ENCODE measurements at regions not wholly inside any gene's neighbourhood (a gene's known extent, or its start where the extent isn't known, plus 50 kb on each side); places are given as distances from the start of the nearest gene placed in this dataset.
A peak's percentile ranks its signal among the peaks of the same experiment; 100 is the strongest.
"Not testable (repeated sequence)": the region's sequence is repeated elsewhere in the genome, so short reads cannot be mapped to it uniquely, and the experiment has no call there.

DNA sequence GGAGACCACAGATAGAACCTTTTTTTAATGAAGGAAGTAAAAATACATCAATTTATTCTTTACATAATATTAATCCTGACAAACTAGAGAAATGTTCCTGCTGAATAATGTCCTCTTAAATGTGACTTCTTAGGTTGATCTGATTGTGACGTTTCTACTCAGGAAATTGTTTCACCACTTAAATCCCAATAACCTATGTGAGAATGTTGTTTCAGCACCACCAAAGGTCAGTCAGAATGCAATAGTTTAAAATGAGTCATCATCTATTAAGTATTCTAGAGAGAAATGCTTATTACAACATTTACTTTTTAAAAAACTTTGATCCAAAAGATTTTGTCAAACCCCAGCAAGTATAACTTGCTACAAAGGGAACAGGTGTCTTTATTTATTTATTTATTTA is 155.4 kb upstream of the CACNA2D1 start:
- SMC1A ChIA-PET (ENCODE audit: uncharacterized antibody, unreplicated experiment), result interaction anchor here (1.1 kb wide), 1 partner anchor 89 kb away, joined by 3 read pairs; no protein-coding TSS in a partner anchor
- H4K20me1 ChIP-seq (ENCODE audit: control insufficient read depth, insufficient read depth), result no peaks in the 10 kb centered on the region
- RAD21 ChIA-PET (ENCODE audit: unreplicated experiment), result no interaction called here
- 5% methylated on average over 1 of the region's 1 CpG for WGBS (ENCODE audit: insufficient coverage, insufficient replicate concordance, low lambda C conversion rate, missing lambda C conversion rate)
- intact Hi-C loops (cut with micrococcal nuclease; ENCODE audit: unreplicated experiment) (no loop called here), in situ Hi-C loops (cut with MboI) (no loop called here)
- CTCF ChIA-PET, result no interaction called here
- TF ChIP-seq, protein P1, sequence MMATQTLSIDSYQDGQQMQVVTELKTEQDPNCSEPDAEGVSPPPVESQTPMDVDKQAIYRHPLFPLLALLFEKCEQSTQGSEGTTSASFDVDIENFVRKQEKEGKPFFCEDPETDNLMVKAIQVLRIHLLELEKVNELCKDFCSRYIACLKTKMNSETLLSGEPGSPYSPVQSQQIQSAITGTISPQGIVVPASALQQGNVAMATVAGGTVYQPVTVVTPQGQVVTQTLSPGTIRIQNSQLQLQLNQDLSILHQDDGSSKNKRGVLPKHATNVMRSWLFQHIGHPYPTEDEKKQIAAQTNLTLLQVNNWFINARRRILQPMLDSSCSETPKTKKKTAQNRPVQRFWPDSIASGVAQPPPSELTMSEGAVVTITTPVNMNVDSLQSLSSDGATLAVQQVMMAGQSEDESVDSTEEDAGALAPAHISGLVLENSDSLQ (IDR thresholded peaks at IDR 0.05), result peak; percentile 1
- TF ChIP-seq TCF12 (IDR thresholded peaks at IDR 0.05; ENCODE audit: low read depth, low read length), result no peak
- peak; percentile 49; the same call in 2 of the 3 replicates for ATAC-seq
- no peaks in the 10 kb centered on the region for H3K9me3 ChIP-seq (replicated peaks; ENCODE audit: control insufficient read depth, insufficient read depth, low read length)
- FAIRE-seq, result no peak
- no peak overlapping the region for H3K27ac ChIP-seq (ENCODE audit: control insufficient read depth, insufficient read depth)
- H3K4me2 ChIP-seq (ENCODE audit: control insufficient read depth, insufficient read depth), result no peak overlapping the region
- H3K4me1 ChIP-seq (ENCODE audit: control insufficient read depth, insufficient read depth, low read length), result no peaks in the 10 kb centered on the region
- no peak for DNase-seq (ENCODE audit: low read depth, low spot score)
- H3K79me2 ChIP-seq (ENCODE audit: control insufficient read depth, insufficient read depth, low read length), result no peaks in the 10 kb centered on the region
- H3K36me3 ChIP-seq (ENCODE audit: control insufficient read depth in 2 of 2, insufficient read depth in 2 of 2, low read length in 1 of 2), result no peaks in the 10 kb centered on the region
- no peak overlapping the region for H2AFZ ChIP-seq (ENCODE audit: control insufficient read depth, low read depth, low read length)
- no peak overlapping the region for H3K4me3 ChIP-seq
- BruUV-seq (replicated peaks), result no TSS peak
- POLR2A ChIA-PET, result no interaction called here
- H3K27me3 ChIP-seq (replicated peaks in 1 of 2; ENCODE audit: control insufficient read depth in 2 of 2, insufficient read depth in 2 of 2, low read length in 1 of 2), result no peaks in the 10 kb centered on the region
- no peak overlapping the region for H3K9ac ChIP-seq (ENCODE audit: control insufficient read depth, insufficient read depth, low read length)

DNA sequence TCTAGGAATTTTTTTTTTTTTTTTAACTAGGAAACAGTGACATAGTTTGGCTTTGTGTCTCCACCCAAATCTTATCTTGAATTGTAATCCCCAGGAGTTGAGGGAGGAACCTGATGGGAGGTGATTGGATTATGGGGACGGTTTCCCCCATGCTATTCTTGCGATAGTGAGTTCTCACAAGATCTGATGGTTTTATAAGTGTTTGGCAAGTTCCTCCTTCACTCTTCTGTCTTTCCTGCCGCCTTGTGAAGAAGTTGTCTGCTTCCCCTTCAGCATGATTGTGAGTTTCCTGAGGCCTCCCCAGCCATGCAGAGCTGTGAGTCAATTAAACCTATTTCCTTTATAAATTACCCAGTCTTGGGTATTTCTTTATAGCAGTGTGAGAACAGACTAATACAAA is 152.2 kb upstream of the CACNA2D1 start:
- H4K20me1 ChIP-seq (ENCODE audit: control insufficient read depth, insufficient read depth); H3K9ac ChIP-seq (ENCODE audit: control insufficient read depth, insufficient read depth, low read length); intact Hi-C loops (cut with micrococcal nuclease; ENCODE audit: unreplicated experiment); H3K4me1 ChIP-seq (ENCODE audit: control insufficient read depth, insufficient read depth, low read length); ATAC-seq; BruUV-seq (replicated peaks); DNase-seq (ENCODE audit: low read depth, low spot score); H3K27me3 ChIP-seq (replicated peaks in 1 of 2; ENCODE audit: control insufficient read depth in 2 of 2, insufficient read depth in 2 of 2, low read length in 1 of 2); H3K4me2 ChIP-seq (ENCODE audit: control insufficient read depth, insufficient read depth); H3K27ac ChIP-seq (ENCODE audit: control insufficient read depth, insufficient read depth); H3K36me3 ChIP-seq (ENCODE audit: control insufficient read depth in 2 of 2, insufficient read depth in 2 of 2, low read length in 1 of 2); H3K9me3 ChIP-seq (replicated peaks; ENCODE audit: control insufficient read depth, insufficient read depth, low read length); FAIRE-seq; in situ Hi-C loops (cut with MboI); H2AFZ ChIP-seq (ENCODE audit: control insufficient read depth, low read depth, low read length); H3K4me3 ChIP-seq; H3K79me2 ChIP-seq (ENCODE audit: control insufficient read depth, insufficient read depth, low read length): not testable (repeated sequence)
- SMC1A ChIA-PET (ENCODE audit: uncharacterized antibody, unreplicated experiment), result interaction anchor here (2.2 kb wide), 1 partner anchor 10 kb away, joined by 15 read pairs; no protein-coding TSS in a partner anchor
- RAD21 ChIA-PET (ENCODE audit: unreplicated experiment), result interaction anchor here (1.2 kb wide), 1 partner anchor 94 kb away, joined by 3 read pairs; no protein-coding TSS in a partner anchor
- CTCF ChIA-PET, result interaction anchor here (0.7 kb wide), 1 partner anchor 324 kb away, joined by 7 read pairs; no protein-coding TSS in a partner anchor
- WGBS (ENCODE audit: insufficient coverage, insufficient replicate concordance, low lambda C conversion rate, missing lambda C conversion rate), result 19% methylated on average over 3 of the region's 3 CpGs
- POLR2A ChIA-PET, result interaction anchor here (0.7 kb wide), 1 partner anchor 166 kb away, joined by 3 read pairs; no protein-coding TSS in a partner anchor
